ENCODE measurements at regions not wholly inside any gene's neighbourhood (a gene's known extent, or its start where the extent isn't known, plus 50 kb on each side); places are given as distances from the start of the nearest gene placed in this dataset.

- no peaks in the 10 kb centered on the region for H3K9me3 ChIP-seq
- no peaks in the 10 kb centered on the region for H3K36me3 ChIP-seq
- no peaks in the 10 kb centered on the region for H3K27me3 ChIP-seq
- H3K27ac ChIP-seq = no peak overlapping the region
- TF ChIP-seq CTCF (IDR thresholded peaks at IDR 0.05) = no peak
- TF ChIP-seq POLR2A (IDR thresholded peaks at IDR 0.05) = no peak
- no peak for DNase-seq
- no peaks in the 10 kb centered on the region for H3K4me1 ChIP-seq
- intact Hi-C loops (cut with DNase I; ENCODE audit: low total_unique reads) = no loop called here
- H3K4me3 ChIP-seq = no peak overlapping the region
Measured at GRCh38 chr5:33072726-33073125, 361.6 kb downstream of the NPR3 start.

- intact Hi-C loops (cut with DNase I; ENCODE audit: low total_unique reads) = no loop called here
- DNase-seq = no peak
- TF ChIP-seq POLR2A (IDR thresholded peaks at IDR 0.05) (no peak), CTCF (IDR thresholded peaks at IDR 0.05) (no peak)
Measured at GRCh38 chr5:33073881-33074327, 362.8 kb downstream of the NPR3 start.

GRCh38 chr5:33074548-33074947, 363.4 kb downstream of the NPR3 start:
- no peak overlapping the region for H3K27ac ChIP-seq
- no peaks in the 10 kb centered on the region for H3K9me3 ChIP-seq
- intact Hi-C loops (cut with DNase I; ENCODE audit: low total_unique reads) = no loop called here
- H3K4me3 ChIP-seq = no peak overlapping the region
- TF ChIP-seq POLR2A (IDR thresholded peaks at IDR 0.05) (no peak), CTCF (IDR thresholded peaks at IDR 0.05) (no peak)
- no peak for DNase-seq
- H3K27me3 ChIP-seq = no peaks in the 10 kb centered on the region
- peaks cover 0 to 4% of the 10 kb centered on the region in 2 donors for H3K4me1 ChIP-seq
- H3K36me3 ChIP-seq = no peaks in the 10 kb centered on the region

More at GRCh38 chr5:33073881-33074327, 362.8 kb downstream of the NPR3 start:
- Histone ChIP-seq H3K36me3 (no peaks in the 10 kb centered on the region), H3K27me3 (no peaks in the 10 kb centered on the region), H3K4me1 (peaks cover 0 to 2% of the 10 kb centered on the region in 2 donors), H3K27ac (no peak overlapping the region), H3K9me3 (no peaks in the 10 kb centered on the region), H3K4me3 (no peak overlapping the region)

- no peaks in the 10 kb centered on the region for H3K36me3 ChIP-seq
- no peak overlapping the region for H3K27ac ChIP-seq
- no peaks in the 10 kb centered on the region for H3K27me3 ChIP-seq
- H3K4me1 ChIP-seq = peaks cover 0 to 4% of the 10 kb centered on the region in 2 donors
- H3K9me3 ChIP-seq = no peaks in the 10 kb centered on the region
- TF ChIP-seq CTCF (IDR thresholded peaks at IDR 0.05) (no peak), POLR2A (IDR thresholded peaks at IDR 0.05) (no peak)
- DNase-seq = no peak
- intact Hi-C loops (cut with DNase I; ENCODE audit: low total_unique reads) = no loop called here
- no peak overlapping the region for H3K4me3 ChIP-seq
Measured at GRCh38 chr5:33075731-33076130, 364.6 kb downstream of the NPR3 start.

GRCh38 chr5:33079548-33079947, 361.2 kb upstream of the TARS1 start:
- TF ChIP-seq CTCF (IDR thresholded peaks at IDR 0.05) (no peak), POLR2A (IDR thresholded peaks at IDR 0.05) (no peak)
- intact Hi-C loops (cut with DNase I; ENCODE audit: low total_unique reads) = no loop called here
- H3K4me3 ChIP-seq = no peak overlapping the region
- peaks cover 0 to 4% of the 10 kb centered on the region in 2 donors for H3K4me1 ChIP-seq
- H3K9me3 ChIP-seq = no peaks in the 10 kb centered on the region
- H3K27me3 ChIP-seq = no peaks in the 10 kb centered on the region
- H3K36me3 ChIP-seq = no peaks in the 10 kb centered on the region
- DNase-seq = no peak
- H3K27ac ChIP-seq = peak overlapping the region in 1 of 2 donors; percentile 52

Data from uterus (tissue), 3 donors.